ENCODE measurements at regions not wholly inside any gene's neighbourhood (a gene's known extent, or its start where the extent isn't known, plus 50 kb on each side); places are given as distances from the start of the nearest gene placed in this dataset.

- TF ChIP-seq CTCF (IDR thresholded peaks at IDR 0.05) = no peak
- no peak for TF ChIP-seq REST (IDR thresholded peaks at IDR 0.05; ENCODE audit: insufficient read depth in 1 of 2, low read depth in 2 of 2, low read length in 1 of 2)
- no peak for TF ChIP-seq POLR2AphosphoS5 (IDR thresholded peaks at IDR 0.05; ENCODE audit: low read depth, low read length)
Measured at GRCh38 chr17:73972056-73972455, 231.4 kb upstream of the RPL38 start.

All from Panc1 (cell line).